Stimulated activated CD4-positive, alpha-beta T cell treated with anti-CD3 and anti-CD28 coated beads, TNF-alpha, amount 100 ng/mL, for 1 hour (primary cell): ENCODE measurements at regions not wholly inside any gene's neighbourhood (a gene's known extent, or its start where the extent isn't known, plus 50 kb on each side); places are given as distances from the start of the nearest gene placed in this dataset.
"Not testable (repeated sequence)": the region's sequence is repeated elsewhere in the genome, so short reads cannot be mapped to it uniquely, and the experiment has no call there.

Experiments
- DNase-seq, 3 donors: peaks; one replicate each; pipeline ENCODE4 v3.0.0-alpha.2; 2020; ENCODE audit warnings: low read depth in 3 of 3, low spot score in 1 of 3

DNA sequence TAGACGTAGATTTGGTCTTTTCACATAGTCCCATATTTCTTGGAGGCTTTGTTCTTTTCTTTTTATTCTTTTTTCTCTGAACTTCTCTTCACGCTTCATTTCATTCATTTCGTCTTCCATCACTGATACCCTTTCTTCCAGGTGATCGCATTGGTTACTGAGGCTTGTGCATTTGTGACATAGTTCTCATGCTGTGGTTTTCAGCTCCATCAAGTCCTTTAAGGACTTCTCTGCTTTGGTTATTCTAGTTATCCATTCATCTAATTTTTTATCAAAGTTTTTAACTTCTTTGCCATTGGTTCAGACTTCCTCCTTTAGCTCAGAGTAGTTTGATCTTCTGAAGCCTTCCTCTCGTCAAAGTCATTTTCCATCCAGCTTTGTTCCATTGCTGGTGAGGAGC lies 125.8 kb downstream of the PRL start:
- DNase-seq: not testable (repeated sequence)

DNA sequence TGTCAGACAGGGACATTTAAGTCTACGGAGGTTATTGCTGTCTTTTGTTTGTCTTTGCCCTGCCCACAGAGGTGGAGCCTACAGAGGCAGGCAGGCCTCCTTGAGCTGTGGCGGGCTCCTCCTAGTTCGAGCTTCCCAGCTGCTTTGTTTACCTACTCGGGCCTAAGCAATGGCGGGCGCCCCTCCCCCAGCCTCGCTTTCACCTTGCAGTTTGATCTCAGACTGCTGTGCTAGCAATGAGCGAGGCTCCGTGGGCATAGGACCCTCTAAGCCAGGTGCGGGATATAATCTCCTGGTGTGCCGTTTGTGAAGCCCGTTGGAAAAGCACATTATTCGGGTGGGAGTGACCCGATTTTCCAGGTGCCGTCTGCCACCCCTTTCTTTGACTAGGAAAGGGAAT lies 125.0 kb downstream of the PRL start:
- not testable (repeated sequence) for DNase-seq

DNA sequence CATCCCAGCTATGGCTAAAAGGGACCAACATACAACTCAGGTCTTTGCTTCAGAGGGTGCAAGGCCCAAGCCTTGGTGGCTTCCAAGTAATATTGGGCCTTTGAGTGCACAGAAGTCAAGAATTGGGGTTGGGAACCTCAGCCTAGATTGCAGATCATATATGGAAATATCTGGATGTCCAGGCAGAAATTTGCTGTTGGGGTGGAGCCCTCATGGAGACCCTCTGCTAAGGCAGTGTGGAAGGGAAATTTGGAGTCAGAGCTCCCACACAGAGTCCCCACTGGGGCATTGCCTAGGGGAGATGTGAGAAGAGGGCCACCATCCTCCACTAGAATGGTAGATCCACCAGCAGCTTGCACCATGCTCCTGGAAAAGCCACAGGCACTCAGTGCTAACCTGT lies 123.5 kb downstream of the PRL start:
- DNase-seq: no peak

DNA sequence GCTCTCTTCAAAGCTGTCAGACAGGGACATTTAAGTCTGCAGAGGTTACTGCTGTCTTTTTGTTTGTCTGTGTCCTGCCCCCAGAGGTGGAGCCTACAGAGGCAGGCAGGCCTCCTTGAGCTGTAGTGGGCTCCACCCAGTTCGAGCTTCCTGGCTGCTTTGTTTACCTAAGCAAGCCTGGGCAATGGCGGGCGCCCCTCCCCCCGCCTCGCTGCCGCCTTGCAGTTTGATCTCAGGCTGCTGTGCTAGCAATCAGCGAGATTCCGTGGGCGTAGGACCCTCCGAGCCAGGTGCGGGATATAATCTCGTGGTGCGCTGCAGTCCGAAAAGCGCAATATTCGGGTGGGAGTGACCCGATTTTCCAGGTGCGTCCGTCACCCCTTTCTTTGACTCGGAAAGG lies 116.6 kb downstream of the PRL start:
- DNase-seq: not testable (repeated sequence)

DNA sequence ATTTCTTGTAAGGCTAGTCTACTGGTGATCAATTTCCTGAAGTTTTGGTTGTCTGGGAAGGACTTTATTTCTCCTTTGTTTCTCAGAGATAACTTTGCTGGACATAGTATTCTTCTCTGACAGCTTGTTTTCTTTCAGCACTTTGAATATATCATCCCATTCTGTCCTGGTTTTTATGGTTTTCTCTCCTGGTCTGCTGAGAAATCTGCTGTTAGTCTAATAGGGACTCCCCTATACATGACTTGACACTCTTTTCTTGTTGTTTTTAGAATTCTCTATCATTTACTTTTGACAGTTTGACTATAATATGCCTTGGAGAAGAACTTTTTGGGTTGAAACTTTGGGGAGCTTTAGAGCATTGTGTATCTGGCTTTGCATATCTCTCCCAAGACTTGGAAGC lies 112.5 kb downstream of the PRL start:
- DNase-seq: no peak

DNA sequence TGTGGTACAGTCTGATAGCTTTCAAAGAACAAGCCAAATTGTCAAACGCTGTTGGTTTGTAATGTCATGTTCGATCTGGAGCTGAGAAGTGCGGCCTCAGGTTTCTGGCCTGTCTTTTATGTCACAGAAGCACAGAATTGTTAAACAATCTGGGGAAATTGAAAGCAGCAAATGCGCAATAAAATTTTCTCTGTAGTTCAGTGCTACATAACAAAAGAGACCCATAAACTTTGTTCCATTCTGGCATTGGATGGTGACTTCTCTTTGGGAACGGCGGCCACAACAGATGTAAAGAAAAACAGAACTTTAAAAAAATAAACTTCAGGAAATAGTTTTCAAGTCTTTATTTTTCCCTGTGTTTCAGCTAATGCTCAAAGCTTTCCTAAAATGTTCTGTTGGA lies 106.9 kb downstream of the PRL start:
- no peak for DNase-seq

DNA sequence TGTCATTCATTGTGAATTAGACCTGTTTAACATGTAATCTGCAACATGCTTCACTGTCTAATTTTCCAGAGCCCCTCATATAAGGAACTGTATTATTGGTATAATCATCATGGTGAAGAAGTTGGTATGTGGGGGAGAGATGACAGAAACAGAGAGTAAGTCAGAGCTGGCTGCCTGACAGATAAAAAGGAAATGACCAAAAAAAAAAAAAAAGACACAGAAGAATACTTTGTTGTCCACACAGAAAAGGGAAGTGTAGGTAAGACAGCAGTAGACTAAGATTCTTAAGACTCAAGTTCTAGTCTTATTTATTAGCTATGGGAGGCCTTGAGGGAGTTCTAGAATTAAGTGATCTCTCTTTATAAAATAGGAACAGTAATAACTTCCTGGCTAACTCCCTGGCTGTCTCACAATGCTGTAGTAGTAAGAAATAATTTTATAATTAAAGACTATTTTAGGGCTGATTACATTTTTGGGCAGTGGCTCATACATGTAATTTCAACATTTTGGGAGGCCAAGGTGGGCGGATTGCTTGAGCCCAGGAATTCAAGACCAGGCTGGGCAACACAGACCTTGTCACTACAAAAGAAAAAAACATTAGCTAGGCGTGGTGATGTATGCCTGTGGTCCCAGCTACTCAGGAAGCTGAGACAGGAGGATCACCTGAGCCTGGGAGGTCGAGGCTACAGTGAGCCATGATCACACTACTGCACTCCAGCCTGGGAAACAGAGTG lies 102.5 kb downstream of the PRL start:
- no peak for DNase-seq

DNA sequence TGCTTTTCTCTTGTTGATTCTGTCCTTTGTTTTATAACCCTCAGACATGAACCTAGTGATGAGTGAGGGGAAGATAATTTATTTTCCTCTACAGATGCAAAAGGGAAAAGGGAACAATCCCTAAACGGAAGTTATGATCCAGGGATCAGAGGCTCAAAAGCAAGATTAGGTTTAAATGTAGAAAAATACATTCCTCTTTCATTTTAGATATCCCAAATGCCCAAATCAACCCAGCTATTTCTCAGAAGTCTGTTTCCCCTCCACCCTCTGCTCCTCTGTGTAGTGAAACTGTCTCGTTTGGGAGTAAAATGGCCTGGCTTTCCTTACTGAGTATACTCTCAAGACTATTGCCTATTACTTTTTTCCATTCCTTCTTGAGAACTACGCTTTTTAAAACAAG lies 97.1 kb downstream of the PRL start:
- DNase-seq: no peak

DNA sequence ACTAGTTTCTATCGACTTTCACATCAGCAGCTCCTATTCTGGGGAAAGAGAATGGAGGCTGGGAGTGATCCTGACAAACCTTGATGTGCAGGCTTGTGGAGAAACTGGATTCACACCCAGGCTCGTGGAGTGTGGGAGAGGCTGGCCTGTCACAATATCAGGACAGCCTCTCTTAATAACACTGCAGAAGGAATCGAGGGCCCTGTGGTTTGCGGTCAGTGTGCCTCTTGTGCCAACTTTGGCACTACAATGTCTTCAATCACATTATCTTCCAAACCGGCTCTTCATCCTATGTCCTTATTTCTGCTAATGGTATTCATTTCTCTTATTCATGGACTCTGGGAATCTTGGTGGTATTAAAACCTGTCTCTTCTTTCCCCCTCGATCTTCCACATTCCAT lies 92.7 kb downstream of the PRL start:
- no peak for DNase-seq

DNA sequence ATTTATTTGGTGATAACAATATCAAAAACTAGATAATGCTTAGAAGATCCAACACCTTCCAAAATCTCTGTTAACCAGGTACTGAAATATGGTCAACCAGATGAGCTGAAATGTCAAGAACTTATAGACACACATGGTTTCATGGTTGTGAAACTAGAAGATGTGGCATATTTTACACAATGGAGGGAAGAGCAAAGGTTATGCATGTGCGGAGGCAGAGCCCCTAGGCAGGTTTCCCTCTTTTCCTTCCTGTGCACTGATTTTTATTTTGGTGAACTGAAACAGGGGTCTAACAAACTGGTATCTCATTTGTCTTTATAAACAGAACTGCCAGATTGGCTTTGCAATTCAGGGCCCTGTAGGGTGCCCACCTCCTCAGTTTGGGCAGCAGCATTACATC lies 91.6 kb downstream of the PRL start:
- DNase-seq: no peak

DNA sequence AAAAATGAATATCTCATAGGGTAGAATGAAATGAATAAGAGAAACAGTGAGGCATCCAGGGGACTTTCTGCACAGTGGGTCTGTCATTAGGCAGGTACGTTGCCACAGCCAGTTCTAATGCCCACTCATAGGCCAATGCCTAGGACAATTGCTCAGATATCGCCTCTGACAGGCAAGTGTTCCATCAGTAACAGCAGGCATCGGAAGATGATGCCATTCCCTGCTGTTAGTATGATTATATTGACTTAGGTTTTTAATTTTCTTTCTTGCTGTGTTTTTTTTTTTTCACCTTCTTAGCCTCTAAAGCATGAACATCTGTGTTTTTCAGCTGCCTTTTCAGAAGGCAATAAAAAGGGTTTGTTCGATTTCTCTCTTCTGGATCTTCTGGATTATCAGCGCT lies 90.7 kb downstream of the PRL start:
- DNase-seq: no peak

DNA sequence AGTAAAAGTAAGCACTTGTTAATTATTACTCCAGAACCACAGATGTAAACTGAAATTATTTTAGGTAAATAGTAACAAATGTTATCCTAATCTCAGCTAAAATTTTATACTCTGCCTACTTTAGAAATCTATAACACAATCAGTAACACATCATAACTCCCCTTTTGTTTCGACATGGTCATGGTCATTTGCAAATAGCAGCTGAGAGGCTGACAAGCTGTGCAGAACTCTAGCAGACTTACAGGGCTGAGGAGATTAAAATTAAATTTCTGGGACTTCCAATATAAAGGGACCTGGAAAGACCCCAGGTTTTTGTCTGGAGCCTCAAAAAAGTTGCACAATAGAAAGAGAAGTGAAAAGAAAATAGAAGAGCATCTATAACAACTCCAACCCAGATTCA lies 88.8 kb downstream of the PRL start:
- DNase-seq: no peak

DNA sequence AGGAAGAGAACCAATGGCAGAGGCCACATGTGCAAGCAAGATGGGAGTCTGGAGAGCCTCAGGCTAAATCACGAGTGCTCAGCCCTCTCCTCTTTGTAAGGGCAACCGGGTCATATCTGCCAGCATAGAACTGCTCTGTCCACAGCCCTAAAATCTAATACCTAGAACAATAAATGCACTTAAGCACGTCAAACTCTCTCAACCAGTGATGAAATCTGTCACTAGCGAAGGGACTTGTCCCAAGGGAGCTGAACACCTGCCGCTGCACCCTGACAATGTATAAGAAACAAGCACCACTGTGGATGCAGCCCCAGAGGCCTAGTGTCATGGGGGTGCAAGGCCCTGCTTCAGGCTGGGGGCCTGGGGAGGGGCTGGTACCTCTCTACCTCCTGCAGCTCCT lies 82.5 kb downstream of the PRL start:
- no peak for DNase-seq

DNA sequence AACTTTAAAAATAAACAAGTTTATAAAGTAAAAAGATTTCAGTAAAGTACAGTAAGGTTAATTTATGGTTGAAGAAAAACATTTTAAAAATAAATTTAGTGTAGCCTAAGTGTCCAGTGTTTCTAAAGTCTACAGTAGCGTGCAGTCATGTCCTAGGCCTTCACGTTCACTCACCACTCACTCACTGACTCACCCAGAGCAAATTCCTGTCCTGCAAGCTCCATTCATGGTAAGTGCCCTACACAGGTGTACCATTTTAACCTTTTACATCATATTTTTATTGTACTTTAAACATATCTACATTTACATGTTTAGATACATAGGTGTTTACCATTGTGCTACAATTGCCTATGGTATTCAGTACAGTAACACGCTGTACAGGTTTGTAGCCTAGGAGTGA lies 81.4 kb downstream of the PRL start:
- DNase-seq: not testable (repeated sequence)

DNA sequence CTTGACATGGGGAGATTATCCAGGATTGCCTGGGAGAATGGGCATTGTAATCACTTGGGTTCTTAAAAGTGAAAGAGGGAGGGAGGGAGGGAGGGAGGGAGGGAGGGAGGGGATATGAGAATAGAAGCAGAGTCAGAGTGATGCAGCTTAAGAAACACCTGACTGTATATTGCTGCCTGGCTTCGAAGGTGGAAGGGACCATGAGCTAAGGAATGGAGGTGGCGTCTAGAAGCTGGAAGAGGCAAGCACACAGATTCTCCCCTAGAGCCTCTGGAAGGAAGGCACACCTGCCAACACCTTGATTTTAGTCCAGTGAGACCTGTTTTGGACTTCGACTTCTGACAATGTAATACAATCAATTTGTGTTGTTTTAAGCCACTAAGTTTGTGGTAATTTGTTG lies 78.4 kb downstream of the PRL start:
- no peak for DNase-seq

DNA sequence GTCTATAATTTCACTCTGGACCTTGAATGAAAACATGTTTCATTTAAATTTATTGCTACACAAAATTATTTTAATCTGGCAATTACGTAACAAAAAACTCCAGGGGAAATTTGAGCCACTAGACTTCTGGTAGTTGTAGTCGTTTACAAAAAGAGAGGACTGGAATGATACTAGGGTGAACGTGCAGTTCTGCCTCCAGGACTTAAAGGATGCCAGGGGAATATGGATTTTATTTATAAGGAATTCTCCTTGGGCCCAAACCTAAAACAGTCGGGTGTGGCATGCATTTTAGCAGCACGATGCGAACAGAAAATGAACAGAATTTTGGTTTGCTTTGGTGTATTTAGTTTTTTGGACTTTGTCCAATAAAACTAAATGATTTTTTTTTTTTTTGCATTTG lies 76.9 kb downstream of the PRL start:
- DNase-seq: no peak

DNA sequence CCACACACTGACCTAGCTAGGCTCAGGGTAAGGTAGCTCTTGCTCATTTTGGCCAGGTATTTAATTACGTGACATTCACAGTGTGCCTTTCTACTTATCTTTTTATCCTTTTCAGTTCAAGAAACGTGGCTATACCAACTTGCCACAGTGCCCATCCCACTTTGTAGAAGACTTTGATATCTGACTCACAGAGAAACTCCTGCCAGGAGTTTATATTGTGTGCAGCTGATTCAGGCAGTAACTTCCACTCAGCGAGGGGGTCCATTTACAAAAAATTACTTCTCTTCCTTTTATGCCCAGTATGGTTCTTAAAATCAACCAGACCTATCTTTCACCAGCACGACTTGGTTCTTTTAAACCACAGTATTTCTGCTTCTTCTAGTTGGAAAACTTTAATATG lies 75.6 kb downstream of the PRL start:
- no peak for DNase-seq

DNA sequence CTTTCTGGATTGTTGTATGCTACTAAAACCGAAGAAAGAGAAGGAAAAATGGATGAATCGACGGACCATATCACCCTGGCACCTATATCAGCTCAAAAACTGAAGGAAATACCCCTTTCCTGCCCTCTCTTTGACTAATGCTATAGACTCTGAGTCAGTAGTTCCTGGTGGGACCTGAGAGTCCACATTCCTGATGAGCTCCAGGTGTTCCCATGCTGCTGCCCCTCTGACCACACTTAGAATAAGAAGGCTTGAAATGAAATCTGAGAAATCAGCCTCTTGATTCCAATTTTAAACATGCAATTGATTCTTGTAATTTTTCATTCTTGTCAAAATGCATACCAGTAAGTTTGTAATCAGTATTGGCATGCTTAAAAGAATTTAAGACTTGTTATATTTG lies 75.2 kb downstream of the PRL start:
- DNase-seq: no peak

DNA sequence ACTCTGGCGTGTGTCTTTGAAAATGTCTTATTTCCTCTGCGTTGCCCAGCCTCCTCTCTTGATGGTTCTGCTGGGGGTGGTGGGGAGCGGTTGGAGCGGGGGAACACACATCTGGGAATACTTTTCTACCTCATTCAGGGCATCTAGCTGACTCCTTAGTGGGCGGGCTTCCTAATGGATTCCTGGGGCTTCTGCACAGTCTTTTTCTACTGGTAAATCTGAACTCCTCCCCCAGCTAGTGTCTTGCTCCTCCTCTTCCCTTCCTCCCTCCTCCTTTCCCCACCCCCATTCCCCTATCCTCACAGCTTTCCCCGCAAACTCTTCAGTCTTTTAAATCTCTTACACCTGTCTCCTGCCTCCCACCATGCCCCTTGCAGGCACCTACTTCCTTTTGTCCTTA lies 74.4 kb downstream of the PRL start:
- no peak for DNase-seq

DNA sequence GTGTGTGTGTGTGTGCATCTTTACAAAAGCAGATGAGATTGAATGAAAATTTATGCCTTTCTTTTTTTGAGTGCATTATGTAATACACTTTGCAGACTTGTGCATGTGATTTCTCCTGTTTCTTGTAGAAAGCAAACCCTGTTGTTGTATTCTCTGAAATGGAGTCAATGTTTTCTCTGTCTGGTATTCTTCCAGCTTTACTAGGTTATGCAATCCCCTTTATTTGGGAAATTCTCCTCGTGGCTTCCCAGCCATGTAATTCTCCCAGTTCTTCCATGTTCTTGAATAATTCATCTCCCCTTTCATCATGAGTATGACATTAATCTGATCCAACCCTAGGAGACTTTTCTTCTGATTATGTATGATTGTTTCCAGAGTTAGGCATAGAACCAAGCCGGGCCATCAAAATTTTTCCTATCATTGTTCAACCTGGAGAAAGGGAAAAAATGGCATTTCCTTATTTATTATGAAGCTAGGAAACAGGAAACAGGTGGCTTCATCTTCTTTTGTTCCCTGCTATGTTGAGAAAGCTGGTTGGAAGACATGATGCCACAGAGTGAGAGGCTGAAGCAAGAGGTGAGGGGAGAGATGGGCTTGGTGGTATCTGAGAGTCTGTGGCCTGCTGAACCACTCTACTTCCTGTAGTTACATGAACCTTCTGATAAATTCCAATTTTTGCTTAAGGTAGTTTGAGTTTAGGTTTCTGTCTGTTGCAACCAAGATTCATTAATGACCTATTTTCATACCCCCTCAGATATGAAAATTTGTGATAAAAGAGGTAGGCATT lies 68.8 kb downstream of the PRL start:
- no peak for DNase-seq

DNA sequence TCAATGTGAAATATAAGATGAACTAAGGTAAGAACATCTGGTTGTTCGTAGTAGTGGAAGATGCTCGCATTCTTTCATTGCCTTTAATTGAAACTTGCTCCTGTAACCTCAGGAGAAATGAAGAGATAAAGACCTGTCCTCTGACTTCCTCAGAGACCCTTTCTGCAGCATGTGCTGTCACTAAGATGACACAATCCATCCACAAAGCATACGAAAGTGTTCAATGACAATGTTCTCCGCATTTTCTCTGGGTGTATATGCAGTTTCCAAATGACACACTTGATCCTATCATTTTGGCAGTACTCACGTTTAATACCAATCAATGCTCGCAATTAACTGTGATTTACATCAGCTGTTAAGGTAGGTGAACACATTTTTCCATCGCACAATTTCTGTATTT lies 65.8 kb downstream of the PRL start:
- no peak for DNase-seq

DNA sequence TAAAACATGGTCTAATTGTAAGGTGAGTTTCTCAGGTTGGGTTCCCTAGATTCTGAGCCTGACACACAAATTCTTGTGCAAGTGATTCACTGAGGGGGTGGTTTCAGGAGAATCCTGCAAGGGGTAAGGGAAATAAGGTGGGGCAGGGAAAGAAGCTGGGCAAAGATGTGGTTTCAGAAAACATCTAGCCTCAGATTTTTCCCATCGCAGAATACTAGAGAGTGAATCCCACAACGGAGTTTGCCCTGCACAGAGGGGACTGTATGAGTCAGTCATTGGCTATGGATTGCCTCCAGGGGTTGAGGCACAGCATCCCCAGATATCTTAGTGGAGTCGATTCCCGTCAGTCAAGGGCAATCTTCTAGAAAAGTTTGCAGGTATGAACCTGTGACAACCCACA lies 65.2 kb downstream of the PRL start:
- no peak for DNase-seq
